NT2/D1 (cell line): ENCODE measurements at regions not wholly inside any gene's neighbourhood (a gene's known extent, or its start where the extent isn't known, plus 50 kb on each side); places are given as distances from the start of the nearest gene placed in this dataset.

ENCODE experiments used
- YY1 ChIP-seq: IDR thresholded peaks from 2 replicates; pipeline ENCODE4 v1.6.1; 2011; ENCODE audit not compliant: insufficient read length, insufficient read depth
- ZNF274 ChIP-seq: IDR thresholded peaks from 2 replicates; pipeline ENCODE4 v1.6.1; 2011; ENCODE audit warnings: mild to moderate bottlenecking, low read depth, low read length

GRCh38 chr14:61997161-61997560 lies 234.9 kb downstream of the SNAPC1 start:
- TF ChIP-seq ZNF274 (no peak), YY1 (no peak)
